Embryonic facial prominence (tissue), 1 donor: ENCODE measurements at regions not wholly inside any gene's neighbourhood (a gene's known extent, or its start where the extent isn't known, plus 50 kb on each side); places are given as distances from the start of the nearest gene placed in this dataset.
"Not testable (repeated sequence)": the region's sequence is repeated elsewhere in the genome, so short reads cannot be mapped to it uniquely, and the experiment has no call there.

ENCODE experiments used
- DNase-seq: peaks from one replicate; pipeline ENCODE4 v3.0.0-alpha.2; 2016; ENCODE audit errors: extremely low spot score

DNA sequence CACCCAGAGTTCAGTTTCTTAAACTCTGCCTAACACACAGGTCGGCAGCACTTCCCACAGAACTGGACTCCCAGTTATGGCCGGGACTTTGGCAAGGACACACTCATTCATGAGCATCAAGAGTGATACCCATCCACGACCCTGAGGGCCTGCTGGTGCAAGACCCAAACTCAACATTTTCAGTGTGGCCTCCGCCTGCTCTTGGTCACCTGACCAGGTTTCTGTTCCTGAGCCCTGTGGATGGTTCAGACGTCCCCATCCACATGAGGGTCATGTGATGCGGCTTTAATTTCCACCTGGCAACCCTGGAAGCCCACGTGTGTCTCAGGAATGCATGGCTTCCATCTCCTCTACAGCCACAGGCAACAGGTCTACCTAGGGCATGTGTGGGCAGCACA lies 245.3 kb downstream of the DLL1 start:
- DNase-seq: no peak

DNA sequence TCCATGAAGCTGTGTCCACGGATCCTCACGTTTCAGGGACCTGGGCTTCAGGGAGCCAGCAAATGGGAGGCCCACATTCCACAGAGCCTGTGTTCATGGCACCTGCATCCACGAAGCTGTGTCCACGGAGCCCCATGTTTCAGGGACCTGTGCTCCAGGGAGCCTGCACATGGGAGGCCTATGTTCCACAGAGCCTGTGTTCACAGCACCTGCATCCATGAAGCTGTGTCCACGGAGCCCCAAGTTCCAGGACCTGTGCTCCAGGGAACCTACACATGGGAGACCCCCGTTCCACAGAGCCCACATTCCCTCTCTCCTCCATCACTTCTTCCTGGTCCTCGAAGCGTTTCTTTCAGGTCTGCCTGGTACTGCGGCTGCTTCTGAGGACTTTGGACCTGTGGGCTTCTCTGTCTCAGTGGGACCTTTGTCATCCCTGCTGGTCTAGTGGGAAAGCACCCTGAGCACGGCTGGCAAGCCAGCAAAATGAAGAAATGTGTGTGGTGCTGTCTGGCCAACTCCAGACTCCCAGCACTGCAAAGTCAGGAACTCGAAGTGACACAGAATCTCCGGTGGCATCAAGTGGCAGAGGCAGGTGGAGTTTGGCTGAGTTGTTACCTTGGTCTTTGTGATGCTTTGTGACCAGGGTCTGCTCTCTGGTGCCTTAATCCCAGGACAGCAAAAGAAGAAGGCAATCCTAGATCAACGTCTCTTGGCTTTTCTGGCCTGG lies 245.9 kb downstream of the DLL1 start:
- DNase-seq: no peak

DNA sequence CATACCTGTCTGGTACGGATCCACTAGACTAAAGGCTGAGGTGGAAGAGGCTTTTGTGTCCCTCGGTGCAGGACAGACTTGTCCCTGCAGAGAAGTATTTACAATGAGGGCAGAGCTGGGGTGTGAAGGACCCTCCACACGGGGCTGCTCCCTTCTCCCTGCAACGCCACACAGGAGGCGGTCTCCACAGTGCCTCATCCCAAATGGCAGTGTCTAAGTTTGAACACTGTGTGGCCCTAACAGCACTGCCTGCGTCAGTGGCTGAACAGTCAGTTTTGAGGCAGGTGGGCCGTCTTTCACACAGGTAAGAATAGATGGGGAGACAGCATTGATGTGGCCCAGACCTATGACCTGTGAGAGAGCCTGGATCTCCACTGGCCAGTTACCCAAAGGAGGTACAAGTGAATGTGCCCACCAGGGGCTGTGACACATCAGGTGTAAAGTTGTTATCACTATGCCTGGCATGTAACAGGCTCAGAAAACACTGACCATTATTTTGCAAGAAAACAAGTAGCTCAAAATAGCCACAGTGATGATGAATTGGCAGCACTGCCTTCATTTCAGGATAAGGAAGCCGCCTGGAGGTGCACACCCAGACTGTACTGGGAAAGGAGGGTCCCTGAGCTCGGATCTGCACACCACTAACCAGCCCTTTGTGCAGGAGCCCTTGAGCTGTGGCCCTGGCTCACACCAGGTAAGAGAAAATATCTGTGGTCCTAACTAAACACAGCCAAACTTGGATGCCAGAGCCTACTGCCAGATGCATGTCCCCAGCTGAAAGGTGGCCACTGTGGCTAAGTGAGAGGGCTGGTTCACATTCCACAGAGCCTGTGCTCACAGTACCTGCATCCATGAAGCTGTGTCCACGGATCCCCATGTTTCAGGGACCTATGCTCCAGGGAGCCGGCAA lies 246.7 kb downstream of the DLL1 start:
- DNase-seq: no peak

DNA sequence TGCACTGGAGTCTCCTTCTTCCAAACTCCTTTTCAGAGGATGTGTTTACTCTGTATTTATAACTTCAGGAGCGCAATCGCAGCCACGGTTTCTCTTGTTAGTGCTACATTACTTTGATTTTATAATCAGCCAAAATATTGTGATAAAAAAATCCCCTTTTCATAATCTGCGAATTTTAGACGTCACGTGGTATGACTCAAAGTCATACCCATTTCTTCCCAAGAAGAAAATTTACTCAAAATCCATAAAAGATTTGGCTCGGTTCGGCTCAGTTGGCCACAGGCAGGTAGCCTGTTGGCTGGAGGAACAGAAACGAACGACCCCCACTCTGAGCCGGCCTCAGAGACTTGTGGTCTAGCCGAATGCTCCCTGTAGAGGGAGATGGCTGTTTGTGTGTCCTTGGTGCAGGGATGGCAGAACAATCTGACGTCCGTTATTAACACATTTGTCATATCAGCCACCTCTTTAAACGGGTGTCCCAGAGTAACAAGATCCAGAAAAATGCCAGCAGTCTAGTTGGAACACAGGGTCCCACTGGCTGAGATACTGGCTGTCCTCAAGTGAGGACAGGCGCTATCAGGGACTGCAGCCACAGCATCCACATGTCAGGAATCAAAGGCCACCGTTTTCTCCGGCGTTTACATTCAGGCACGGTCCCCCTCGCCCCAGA lies 247.6 kb downstream of the DLL1 start:
- DNase-seq: no peak

DNA sequence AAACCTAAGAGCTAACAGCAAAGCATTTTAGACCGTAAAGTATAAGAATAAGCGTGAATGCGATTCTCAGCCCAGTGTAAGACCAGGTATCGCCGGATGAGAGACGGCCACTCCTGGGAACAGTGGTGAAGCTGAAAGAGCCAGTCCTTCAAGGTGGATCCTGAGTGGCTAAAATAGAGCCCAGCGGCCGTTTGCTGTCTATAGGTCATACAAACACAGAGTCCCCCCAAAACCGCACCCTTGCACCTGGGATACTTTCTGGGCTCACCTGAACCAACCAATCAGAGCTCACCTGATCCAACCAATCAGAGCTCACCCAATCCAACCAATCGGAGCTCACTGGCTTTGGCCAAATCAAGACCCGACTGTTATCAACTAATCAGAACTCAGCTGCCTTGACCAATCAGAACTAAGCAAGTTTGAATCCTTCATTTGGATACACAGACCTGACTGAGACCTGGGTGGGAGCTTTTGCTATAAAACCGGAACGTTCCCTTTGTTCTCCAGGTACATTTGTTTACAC lies 248.2 kb downstream of the DLL1 start:
- DNase-seq: no peak

DNA sequence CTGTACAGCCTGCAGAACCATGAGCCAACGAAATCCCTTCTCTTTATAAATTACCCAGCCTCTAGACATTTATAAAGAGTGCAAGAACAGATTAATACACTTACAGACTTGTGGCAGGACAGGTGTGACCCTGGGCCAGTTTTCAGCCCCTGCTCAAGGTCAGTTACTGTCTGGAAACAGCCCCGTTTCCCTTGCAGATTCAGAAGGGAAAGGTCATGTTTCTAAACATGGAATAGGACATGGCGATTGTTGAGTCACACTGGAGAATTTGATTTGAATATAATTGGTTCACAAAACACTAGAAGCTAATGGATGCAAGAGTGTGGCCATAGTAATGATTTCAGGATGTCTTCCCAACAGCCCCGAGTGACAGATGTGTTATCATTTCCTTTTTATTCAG lies 248.8 kb downstream of the DLL1 start:
- DNase-seq: no peak

DNA sequence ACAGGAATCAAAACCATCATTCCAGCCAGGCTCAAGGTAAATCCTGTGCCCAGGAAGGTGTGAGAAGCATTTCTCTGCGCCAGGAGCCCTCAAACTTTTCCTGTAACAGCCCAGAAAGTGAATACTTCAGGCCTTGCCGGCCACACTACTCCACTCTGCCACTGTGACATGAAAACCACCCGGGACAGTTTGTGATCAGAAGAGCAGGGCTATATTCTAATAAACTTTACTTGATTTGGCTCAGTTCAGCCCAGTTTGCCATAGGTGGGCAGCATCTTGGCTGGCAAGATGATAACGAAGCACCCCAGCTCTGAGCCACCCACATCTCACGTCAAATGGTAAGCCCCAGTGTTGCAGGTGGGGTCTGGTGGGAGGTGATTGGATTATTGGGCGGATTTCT lies 249.4 kb downstream of the DLL1 start:
- no peak for DNase-seq

DNA sequence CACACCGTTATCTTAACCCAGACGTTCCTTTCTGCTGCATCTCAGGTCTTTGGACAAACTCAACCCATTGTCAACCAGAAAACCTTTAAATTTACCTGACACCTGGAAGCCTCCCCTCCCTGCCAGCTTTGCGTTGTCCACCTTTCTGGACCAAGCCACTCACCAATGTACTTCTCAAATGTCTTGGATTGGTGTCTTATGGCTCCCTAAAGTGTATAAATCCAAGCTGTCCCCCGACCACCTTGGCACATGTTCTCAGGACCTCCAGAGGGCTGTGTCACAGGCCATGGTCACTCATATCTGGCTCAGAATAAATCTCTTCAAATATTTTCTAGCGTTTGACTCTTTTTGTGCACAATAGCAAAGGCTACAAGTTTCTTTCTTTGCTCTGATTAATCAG lies 250.0 kb downstream of the DLL1 start:
- no peak for DNase-seq

DNA sequence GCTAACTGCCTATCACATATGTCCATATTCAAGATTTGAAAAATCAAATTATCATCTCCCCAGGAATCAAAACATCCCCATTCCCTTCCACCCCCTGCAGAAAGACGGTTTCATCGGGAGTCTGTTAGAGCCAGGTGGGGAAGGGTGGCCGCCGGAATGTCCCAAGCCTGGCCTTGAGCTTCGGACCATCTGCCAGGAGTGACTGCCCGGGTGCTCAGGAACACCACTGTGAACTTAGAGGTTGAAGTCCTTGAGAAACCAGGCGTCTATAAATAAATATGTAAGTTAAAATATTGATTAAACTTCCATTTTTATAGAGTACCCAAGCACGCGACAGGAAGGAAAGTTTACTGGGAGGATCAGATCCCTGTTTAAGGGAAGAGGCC lies 250.8 kb downstream of the DLL1 start:
- no peak for DNase-seq

DNA sequence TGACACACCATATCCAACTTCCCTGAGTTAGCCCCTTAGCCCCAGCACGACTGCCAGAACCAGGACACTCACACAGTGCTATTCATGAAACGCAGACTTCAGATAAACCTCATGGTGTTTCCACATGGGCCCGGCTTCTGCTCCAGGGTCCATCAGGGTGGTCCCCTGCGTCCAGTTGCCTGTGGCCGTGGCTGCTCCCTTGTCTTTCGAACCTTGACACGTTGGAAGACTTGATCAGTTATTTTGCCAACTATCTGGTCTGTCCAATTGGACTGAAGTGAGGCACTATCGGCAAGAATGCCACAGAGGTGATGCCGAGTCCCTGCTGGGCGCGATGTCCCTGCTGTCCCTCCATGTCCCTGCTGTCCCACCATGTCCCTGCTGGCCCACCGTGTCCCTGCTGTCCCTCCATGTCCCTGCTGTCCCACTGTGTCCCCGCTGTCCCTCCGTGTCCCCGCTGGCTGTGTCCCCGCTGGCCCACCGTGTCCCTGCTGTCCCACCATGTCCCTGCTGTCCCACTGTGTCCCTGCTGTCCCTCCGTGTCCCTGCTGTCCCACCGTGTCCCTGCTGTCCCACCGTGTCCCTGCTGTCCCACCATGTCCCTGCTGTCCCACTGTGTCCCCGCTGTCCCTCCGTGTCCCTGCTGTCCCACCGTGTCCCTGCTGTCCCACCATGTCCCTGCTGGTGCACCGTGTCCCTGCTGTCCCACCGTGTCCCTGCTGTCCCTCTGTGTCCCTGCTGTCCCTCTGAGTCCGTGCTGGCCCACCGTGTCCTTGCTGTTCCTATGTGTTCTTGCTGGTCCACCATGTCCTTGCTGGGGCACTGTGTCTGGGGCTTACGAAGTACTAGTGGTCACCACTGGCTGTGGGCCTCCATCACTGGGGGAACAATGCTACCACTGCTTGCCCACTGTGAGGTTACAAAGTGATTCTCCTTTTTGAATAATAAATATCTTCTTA lies 251.4 kb downstream of the DLL1 start:
- no peak for DNase-seq

DNA sequence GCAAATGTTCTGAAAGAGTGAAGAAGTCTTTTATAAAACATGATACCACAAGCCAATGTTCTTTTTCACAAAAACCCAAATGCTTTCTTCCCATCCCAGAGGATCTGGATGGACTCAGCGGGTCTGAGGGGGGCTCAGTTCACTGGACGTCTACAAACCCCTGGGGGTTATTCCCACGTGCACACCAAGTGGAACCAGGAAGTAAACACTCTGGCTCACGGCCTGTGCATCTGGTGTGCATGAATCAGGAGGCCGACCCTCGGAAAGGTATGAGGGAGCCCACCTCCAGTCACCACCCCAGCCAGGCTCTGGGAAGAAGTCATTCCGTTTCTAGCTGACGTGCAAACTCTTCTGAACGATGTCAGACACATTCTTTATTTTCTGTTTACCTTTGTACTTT lies 252.2 kb downstream of the DLL1 start:
- DNase-seq: no peak

DNA sequence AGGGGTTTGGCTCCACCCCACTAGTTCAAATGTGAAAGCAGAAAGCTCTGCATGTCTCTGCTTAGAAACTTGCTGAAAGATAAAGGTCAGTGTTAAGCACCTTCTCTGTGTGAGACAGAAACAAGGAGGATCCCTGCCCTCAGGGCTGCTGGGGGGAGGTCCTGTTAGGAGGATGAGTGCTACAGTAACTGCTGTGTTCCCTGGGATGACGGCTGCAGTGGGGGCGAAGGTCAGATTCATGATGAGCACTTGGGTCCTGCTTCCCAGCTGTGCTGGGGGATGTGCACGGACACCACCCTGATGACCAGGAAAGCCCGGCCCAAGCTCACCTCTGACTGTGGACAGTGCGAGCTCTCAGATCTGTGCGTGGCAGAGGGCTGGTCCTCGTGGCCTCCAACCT lies 252.6 kb downstream of the DLL1 start:
- no peak for DNase-seq

DNA sequence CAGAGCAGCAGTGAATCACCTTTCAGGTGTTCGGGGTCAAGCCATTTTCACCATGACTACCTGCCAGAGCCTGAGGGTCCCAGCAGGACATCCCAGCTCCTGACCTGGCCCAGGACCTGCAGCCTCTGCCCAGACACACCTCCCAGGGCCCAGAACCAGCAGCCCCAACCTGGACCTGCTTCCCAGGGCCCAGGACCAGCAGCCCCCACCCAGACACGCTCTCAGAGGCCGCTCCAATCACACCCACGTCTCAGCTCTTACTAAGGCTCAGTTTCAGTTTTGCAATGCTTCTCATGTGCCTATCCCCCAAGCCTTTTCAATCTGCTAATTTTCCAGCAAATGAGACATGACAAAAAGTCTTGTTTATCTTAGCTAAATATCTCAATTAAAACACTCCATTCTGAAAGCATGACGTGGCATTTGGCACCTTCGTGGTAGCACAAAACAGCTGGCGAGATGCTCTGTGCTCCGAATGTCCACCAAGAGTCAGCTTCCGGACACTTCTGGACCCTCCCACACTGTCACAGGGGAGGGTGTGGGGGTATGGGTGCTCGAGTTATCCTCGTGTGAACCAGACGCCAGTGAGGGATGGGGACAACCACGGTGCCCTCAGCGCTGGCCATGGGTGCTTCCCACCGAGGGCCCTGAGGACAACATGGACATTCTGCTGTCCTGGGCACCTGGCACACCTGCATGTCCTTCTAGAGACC lies 253.2 kb downstream of the DLL1 start:
- DNase-seq: no peak

DNA sequence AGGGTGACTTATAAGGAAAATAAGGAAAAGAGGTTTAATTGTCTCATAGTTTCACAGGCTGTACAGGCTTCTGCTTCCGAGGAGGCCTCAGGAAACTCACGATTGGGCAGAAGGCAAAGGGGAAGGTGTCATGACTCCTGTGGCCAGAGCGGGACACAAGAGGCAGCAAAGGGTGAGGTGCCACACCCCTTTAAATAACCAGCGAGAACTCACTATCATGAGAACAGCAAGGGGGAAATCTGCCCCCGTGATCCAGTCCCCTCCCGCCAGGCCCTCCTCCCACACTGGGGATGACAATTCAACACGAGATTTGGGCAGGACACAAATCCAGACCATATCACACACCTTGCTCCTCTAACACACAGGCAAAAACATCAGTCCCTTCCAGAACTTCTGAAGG lies 254.0 kb downstream of the DLL1 start:
- DNase-seq: no peak

DNA sequence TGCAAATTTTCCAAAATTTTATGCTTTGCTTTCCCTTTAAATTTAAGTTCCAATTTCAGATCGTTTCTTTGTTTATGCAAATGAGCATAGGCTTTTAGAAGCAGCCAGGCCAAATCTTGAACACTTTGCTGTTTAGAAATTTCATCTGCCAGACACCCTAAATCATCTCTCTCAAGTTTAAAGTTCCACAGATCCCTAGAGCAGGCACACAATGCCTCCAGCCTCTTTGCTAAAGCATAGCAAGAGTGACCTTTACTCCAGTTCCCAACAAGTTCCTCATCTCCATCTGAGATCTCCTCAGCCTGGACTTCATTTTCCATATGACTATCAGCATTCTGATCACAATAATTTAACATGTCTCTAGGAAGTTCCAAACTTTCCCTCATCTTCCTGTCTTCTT lies 254.5 kb downstream of the DLL1 start:
- not testable (repeated sequence) for DNase-seq

DNA sequence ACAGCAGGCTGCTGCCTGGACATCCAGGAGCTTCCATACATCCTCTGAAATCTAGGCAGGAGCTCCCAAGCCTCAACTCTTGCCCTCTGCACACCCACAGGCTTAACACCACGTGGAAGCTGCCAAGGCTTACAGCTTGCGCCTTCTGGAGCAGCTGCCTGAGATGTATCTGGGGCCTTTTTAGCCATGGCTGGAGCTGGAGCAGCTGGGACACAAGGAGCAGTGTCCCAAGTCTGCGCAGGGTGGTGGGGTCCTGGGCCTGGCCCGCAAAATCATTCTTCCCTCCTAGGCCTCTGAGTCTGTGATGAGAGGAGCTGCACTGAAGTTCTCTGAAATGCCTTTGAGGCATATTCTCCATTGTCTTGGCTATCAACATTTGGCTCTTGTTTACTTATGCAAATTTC lies 255.0 kb downstream of the DLL1 start:
- no peak for DNase-seq

DNA sequence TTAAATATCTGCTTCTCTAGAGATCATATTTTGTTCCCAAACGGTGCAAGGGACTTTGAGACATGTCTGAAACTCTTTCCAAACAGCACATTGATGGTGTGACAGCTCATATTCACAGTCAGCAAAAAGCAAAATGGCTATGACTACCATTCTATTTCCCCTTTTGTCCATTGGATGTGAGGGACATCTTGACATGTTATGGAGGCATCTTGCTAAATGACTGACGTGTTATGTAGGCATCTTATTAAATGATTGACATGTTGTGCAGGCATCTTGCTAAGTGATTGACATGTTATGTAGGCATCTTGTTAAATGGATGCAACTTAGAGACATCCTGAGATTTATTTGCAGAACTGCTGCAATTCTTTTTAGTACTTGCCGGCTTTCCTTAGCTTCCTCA lies 255.8 kb downstream of the DLL1 start:
- DNase-seq: no peak

DNA sequence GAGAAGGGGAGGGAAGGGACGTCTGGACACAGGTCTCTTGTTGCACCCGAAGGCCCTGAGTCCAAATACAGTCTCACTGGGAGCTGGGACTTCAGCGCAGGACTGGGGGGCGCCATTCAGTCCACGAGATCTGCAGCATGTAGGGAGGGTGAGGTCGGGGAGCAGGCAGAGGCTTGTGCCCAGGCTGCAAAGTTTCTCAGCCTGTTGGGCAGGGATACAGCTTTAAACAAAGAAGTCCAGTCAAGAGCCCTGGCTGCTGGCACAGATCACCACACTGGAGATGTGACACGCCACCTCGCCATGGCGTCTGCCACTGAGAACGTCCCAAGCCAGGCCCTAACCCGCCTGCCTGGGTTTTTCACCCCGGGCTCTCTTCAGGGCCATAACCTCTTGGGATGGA lies 256.6 kb downstream of the DLL1 start:
- DNase-seq: no peak

DNA sequence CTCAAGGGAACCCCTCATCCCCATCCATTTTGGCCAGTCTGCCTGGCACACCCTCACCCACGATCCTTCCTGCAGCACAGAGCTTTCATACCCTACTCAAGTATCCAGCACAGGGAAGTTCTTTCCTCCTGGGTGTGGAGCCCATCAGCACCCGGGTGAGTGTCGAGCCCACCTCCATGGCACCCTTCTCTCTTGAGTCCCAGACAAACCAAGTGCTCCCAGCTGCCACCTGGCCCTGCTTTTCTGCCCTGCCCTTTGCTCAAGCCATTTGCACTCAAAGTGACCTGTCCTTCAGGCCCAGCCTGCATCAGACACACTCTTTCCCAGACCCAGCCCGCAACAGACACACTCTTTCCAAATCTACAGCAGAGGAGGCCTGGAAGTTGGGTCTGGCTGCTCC lies 257.2 kb downstream of the DLL1 start:
- no peak for DNase-seq

DNA sequence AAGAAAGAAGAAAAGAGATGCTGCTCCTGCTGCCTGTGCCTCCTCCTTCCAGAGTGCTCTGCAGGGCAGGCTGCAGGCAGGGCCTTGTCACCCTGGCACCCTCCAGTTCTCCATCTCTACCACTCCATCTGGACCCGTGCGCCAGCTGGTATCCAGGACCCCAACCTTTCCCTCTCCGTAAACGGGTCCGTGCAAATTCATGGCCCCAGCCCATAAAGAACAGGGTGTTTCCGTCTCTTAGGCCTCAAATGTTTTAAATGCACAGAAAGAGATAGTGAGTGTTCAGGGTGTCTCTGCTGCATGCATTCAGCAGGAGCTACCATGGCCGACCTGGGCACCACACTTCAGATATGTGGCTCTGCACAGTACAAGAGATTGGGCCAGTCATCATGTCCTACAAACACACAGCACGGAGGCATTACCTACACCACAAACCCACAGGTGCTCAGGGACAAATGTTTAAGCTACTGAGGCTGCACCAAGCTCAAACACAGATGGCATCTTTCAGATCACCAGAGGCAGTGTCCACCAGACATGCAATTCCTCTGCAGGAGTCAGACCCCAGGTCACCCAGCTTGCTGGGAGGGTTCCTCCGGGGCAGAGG lies 258.1 kb downstream of the DLL1 start:
- no peak for DNase-seq
